NT2/D1 (cell line): ENCODE measurements at regions not wholly inside any gene's neighbourhood (a gene's known extent, or its start where the extent isn't known, plus 50 kb on each side); places are given as distances from the start of the nearest gene placed in this dataset.

Experiments
- SUZ12 ChIP-seq: IDR thresholded peaks from 2 replicates; pipeline ENCODE4 v1.6.1; 2011; ENCODE audit not compliant: insufficient read length, insufficient read depth; ENCODE audit errors: extremely low read depth
- YY1 ChIP-seq: IDR thresholded peaks from 2 replicates; pipeline ENCODE4 v1.6.1; 2011; ENCODE audit not compliant: insufficient read length, insufficient read depth
- ZNF274 ChIP-seq: IDR thresholded peaks from 2 replicates; pipeline ENCODE4 v1.6.1; 2011; ENCODE audit warnings: mild to moderate bottlenecking, low read depth, low read length

DNA sequence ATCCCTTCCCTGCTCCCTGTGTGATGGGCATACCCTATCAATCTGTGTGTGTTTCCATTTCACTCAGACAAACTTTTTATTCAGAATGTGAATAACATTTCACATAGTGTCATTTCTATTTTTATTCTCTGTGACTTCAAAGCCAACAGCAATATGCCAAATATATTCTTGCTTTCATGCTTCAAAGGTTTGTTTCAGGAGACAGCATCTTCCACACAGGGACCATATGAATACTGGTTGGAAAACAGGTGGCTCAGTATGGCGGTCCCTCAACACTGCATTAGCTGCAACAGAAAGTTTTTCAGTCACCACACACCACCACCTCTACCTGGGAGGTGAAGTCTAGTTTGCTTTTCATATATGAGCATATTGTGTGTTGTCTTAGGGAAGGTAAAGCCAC lies 111.0 kb upstream of the PTPN3 start:
- no peak for TF ChIP-seq ZNF274
- TF ChIP-seq YY1: no peak
- TF ChIP-seq SUZ12: no peak
